ENCODE measurements at regions not wholly inside any gene's neighbourhood (a gene's known extent, or its start where the extent isn't known, plus 50 kb on each side); places are given as distances from the start of the nearest gene placed in this dataset.

GRCh38 chrX:18032486-18033221, 171.6 kb upstream of the RAI2 start:
- no CpG with 5 or more reads among the region's 3 CpGs for WGBS (ENCODE audit: extremely low coverage, insufficient read length, low lambda C conversion rate)
- no peak overlapping the region for H3K27ac Mint-ChIP-seq
- no peak overlapping the region for H3K4me2 ChIP-seq (ENCODE audit: insufficient read depth, insufficient read length, low read length)

More at GRCh38 chrX:18032486-18033221, 171.6 kb upstream of the RAI2 start:
- Histone ChIP-seq H3K27me3 (ENCODE audit: insufficient read depth, low read length) (no peaks in the 10 kb centered on the region), H3T11ph (ENCODE audit: low read length) (no peak overlapping the region), H4K5ac (ENCODE audit: insufficient read length, low read depth, low read length) (no peak overlapping the region), H3K14ac (ENCODE audit: insufficient read depth, low read length) (no peak overlapping the region), H4K20me1 (ENCODE audit: control insufficient read depth, insufficient read depth, insufficient read length) (no peaks in the 10 kb centered on the region), H2BK20ac (ENCODE audit: low read depth, low read length, poor library complexity, severe bottlenecking) (no peak overlapping the region), H3K79me2 (ENCODE audit: insufficient read depth, low read length) (no peaks in the 10 kb centered on the region), H2AK5ac (ENCODE audit: insufficient read length, low read length) (no peak overlapping the region), H3K9me3 (ENCODE audit: control insufficient read depth, low read depth, low read length) (peaks cover 32% of the 10 kb centered on the region), H3K56ac (ENCODE audit: insufficient read length, low read depth, low read length) (no peak overlapping the region), H3K18ac (ENCODE audit: insufficient read length, low read depth, low read length) (no peak overlapping the region), H4K91ac (ENCODE audit: insufficient read length, low read depth, low read length) (no peak overlapping the region), H3K4ac (ENCODE audit: low read depth, low read length) (no peak overlapping the region), H3K9ac (ENCODE audit: extremely low read depth, insufficient read length, low read length) (no peak overlapping the region), H3K79me1 (ENCODE audit: insufficient read depth, low read depth, low read length, poor library complexity, severe bottlenecking) (no peaks in the 10 kb centered on the region), H3K23me2 (ENCODE audit: insufficient read length, low read depth, low read length, poor library complexity, severe bottlenecking) (no peaks in the 10 kb centered on the region), H2BK12ac (ENCODE audit: insufficient read length, low read depth, low read length) (no peak overlapping the region), H2BK15ac (ENCODE audit: low read depth, low read length) (no peak overlapping the region), H3K27ac (ENCODE audit: insufficient read length, low read depth, low read length) (no peak overlapping the region), H2AFZ (ENCODE audit: low read length) (no peak overlapping the region), H3K4me1 (ENCODE audit: insufficient read depth, low read length) (no peaks in the 10 kb centered on the region), H2BK120ac (ENCODE audit: low read depth, low read length, poor library complexity, severe bottlenecking) (no peak overlapping the region), H4K8ac (replicated peaks; ENCODE audit: insufficient read length, low read depth, low read length) (no peak overlapping the region), H3K23ac (ENCODE audit: insufficient read length, low read depth, low read length) (no peak overlapping the region), H2BK5ac (ENCODE audit: insufficient read length, low read length) (no peak overlapping the region)
- peaks cover 5 to 9% of the 10 kb centered on the region in 2 experiments; a peak in 3 of 4 replicates for H3K4me1 Mint-ChIP-seq
- H3K27me3 Mint-ChIP-seq (ENCODE audit: low read depth): no peaks in the 10 kb centered on the region
- TF ChIP-seq, protein P1, sequence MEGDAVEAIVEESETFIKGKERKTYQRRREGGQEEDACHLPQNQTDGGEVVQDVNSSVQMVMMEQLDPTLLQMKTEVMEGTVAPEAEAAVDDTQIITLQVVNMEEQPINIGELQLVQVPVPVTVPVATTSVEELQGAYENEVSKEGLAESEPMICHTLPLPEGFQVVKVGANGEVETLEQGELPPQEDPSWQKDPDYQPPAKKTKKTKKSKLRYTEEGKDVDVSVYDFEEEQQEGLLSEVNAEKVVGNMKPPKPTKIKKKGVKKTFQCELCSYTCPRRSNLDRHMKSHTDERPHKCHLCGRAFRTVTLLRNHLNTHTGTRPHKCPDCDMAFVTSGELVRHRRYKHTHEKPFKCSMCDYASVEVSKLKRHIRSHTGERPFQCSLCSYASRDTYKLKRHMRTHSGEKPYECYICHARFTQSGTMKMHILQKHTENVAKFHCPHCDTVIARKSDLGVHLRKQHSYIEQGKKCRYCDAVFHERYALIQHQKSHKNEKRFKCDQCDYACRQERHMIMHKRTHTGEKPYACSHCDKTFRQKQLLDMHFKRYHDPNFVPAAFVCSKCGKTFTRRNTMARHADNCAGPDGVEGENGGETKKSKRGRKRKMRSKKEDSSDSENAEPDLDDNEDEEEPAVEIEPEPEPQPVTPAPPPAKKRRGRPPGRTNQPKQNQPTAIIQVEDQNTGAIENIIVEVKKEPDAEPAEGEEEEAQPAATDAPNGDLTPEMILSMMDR (conservative IDR thresholded peaks at IDR 0.05): no peak
- peaks cover 60 to 65% of the 10 kb centered on the region in 2 experiments for H3K9me3 Mint-ChIP-seq
- H3K4me3 Mint-ChIP-seq: no peak overlapping the region
- DNase-seq: no peak
- H3K36me3 Mint-ChIP-seq (ENCODE audit: insufficient read depth in 1 of 3, low read depth in 3 of 3): peaks cover 0 to 4% (median 0%) of the 10 kb centered on the region in 3 experiments; a peak in 3 of 7 replicates
